Spleen (tissue), 7 donors: ENCODE measurements at regions not wholly inside any gene's neighbourhood (a gene's known extent, or its start where the extent isn't known, plus 50 kb on each side); places are given as distances from the start of the nearest gene placed in this dataset.

Experiments used
- CTCF ChIP-seq, 11 experiments: fragments of 200-600 bp in 7 of 11; fragments of 450-650 bp in 4 of 11; sonication (generic) in 4 of 11; IDR thresholded peaks in 8 of 11; conservative IDR thresholded peaks in 3 of 11; 1 replicate in 7 of 11; 2 replicates in 4 of 11; pipeline versions ENCODE4 v1.4.0 to v1.8.0; 2016 to 2021; ENCODE audit warnings: antibody characterized with exemption in 11 of 11, inconsistent platforms in 4 of 11, mild to moderate bottlenecking in 1 of 11
- POLR2A ChIP-seq, 3 donors: fragments of 450-650 bp; IDR thresholded peaks; one replicate each; pipeline ENCODE4 v1.5.1; 2017; ENCODE audit warnings: antibody characterized with exemption in 3 of 3, mild to moderate bottlenecking in 1 of 3
- donor health status: DM: no; HTN: no; CAD: no; lungs with moderate emphysema.
- donor health status: DM: no; HTN: no; CAD: no.
- donor health status: DM: no; HTN: no; CAD: no.

DNA sequence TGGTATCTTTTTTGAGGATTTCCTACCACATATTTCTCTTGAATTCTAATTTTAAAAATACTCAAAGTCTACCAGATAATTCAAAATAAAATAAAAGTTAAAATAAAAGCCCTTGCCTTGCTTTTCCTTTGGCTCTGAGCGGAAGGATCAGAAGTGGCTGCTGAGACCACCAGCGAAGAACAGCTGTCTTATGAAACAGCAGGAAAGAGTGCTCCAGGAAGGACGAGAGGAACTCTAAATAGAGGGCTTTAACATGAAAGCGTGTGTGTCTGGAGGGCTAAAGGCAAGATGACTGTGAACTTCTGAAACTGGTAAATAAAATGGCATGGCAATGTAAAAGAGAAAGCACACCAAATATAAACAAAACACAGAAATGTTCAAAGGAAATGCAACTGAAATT, 521.5 kb upstream of the SPRY2 start:
- TF ChIP-seq CTCF (IDR thresholded peaks at IDR 0.05 in 8 of 11, conservative IDR thresholded peaks at IDR 0.05 in 3 of 11) (no peak), POLR2A (IDR thresholded peaks at IDR 0.05) (no peak)
